AG04450 (cell line): ENCODE measurements at regions not wholly inside any gene's neighbourhood (a gene's known extent, or its start where the extent isn't known, plus 50 kb on each side); places are given as distances from the start of the nearest gene placed in this dataset.

ENCODE experiments used
- CTCF ChIA-PET: fragments of 300-600, 350-600 bp; formaldehyde crosslinking; extraction: SDS; loops from one replicate; lab custom pipeline; 2022; ENCODE audit warnings: antibody characterized with exemption, inconsistent platforms; lab: Charles Lee
- POLR2A ChIA-PET: fragments of 350-600 bp; formaldehyde crosslinking; extraction: SDS; loops from one replicate; lab custom pipeline; 2021; ENCODE audit warnings: antibody characterized with exemption, inconsistent platforms; lab: Yijun Ruan, JAX
- DNase-seq: peaks from one replicate; pipeline ENCODE4 v3.0.0-alpha.2; 2011; ENCODE audit warnings: low read depth, low spot score
- H3K27ac ChIP-seq: one replicate; pipeline ENCODE4 v1.5.1; 2012; ENCODE audit warnings: low read depth, low read length, control low read depth
- H3K27me3 ChIP-seq: one replicate; pipeline ENCODE4 v1.6.0; 2012; ENCODE audit warnings: low read length; ENCODE audit not compliant: control insufficient read depth, insufficient read depth
- H3K4me3 ChIP-seq: 2 replicates; pipeline ENCODE4 v1.5.1; 2011; ENCODE audit warnings: mild to moderate bottlenecking, low read depth, low read length, control low read depth
- H3K9me3 ChIP-seq: 2 replicates; pipeline ENCODE4 v1.5.1; 2012; ENCODE audit warnings: low read length; ENCODE audit not compliant: control insufficient read depth, insufficient read depth
- CTCF ChIP-seq: IDR thresholded peaks from 2 replicates; pipeline ENCODE4 v1.5.1; 2011; ENCODE audit warnings: low read depth, low read length, control low read depth, inconsistent platforms

- no peak overlapping the region for H3K27ac ChIP-seq
- no peaks in the 10 kb centered on the region for H3K9me3 ChIP-seq
- ChIA-PET CTCF (interaction anchor here (0.6 to 2.6 kb wide), 13 partner anchors 9 to 642 kb away, joined by 3 to 42 read pairs (median 4); no protein-coding TSS in a partner anchor), POLR2A (no interaction called here)
- H3K4me3 ChIP-seq = no peak overlapping the region
- peak; percentile 3 for DNase-seq
- peak; percentile 57 for TF ChIP-seq CTCF
- H3K27me3 ChIP-seq = peaks cover 6% of the 10 kb centered on the region
Measured at GRCh38 chr2:65800998-65801397, 368.6 kb upstream of the SPRED2 start.

GRCh38 chr2:65799141-65799854, 366.9 kb upstream of the SPRED2 start:
- ChIA-PET POLR2A (no interaction called here), CTCF (no interaction called here)
- DNase-seq = no peak
- Histone ChIP-seq H3K4me3 (no peak overlapping the region), H3K27ac (no peak overlapping the region), H3K27me3 (peaks cover 6% of the 10 kb centered on the region), H3K9me3 (no peaks in the 10 kb centered on the region)
- TF ChIP-seq CTCF = no peak

GRCh38 chr2:65798641-65799040, 366.2 kb upstream of the SPRED2 start:
- Histone ChIP-seq H3K27ac (no peak overlapping the region), H3K9me3 (no peaks in the 10 kb centered on the region), H3K27me3 (peaks cover 7% of the 10 kb centered on the region), H3K4me3 (no peak overlapping the region)
- no peak for DNase-seq
- no peak for TF ChIP-seq CTCF
- POLR2A ChIA-PET = no interaction called here
- CTCF ChIA-PET = no interaction called here

GRCh38 chr2:65794994-65795393, 362.6 kb upstream of the SPRED2 start:
- ChIA-PET CTCF (no interaction called here), POLR2A (no interaction called here)
- H3K27me3 ChIP-seq = peaks cover 4% of the 10 kb centered on the region
- H3K27ac ChIP-seq = no peak overlapping the region
- no peak for TF ChIP-seq CTCF
- no peak overlapping the region for H3K4me3 ChIP-seq
- no peak for DNase-seq
- H3K9me3 ChIP-seq = no peaks in the 10 kb centered on the region

GRCh38 chr2:65791404-65791975, 359.1 kb upstream of the SPRED2 start:
- Histone ChIP-seq H3K4me3 (no peak overlapping the region), H3K27me3 (peaks cover 4% of the 10 kb centered on the region), H3K9me3 (no peaks in the 10 kb centered on the region), H3K27ac (no peak overlapping the region)
- DNase-seq = no peak
- TF ChIP-seq CTCF = no peak
- CTCF ChIA-PET = no interaction called here
- POLR2A ChIA-PET = no interaction called here
